GM12892 (cell line): ENCODE measurements at regions not wholly inside any gene's neighbourhood (a gene's known extent, or its start where the extent isn't known, plus 50 kb on each side); places are given as distances from the start of the nearest gene placed in this dataset.
"Not testable (repeated sequence)": the region's sequence is repeated elsewhere in the genome, so short reads cannot be mapped to it uniquely, and the experiment has no call there.

ENCODE experiments used
- DNase-seq: peaks from one replicate; pipeline ENCODE4 v3.0.0; 2011; ENCODE audit not compliant: insufficient read length
- FAIRE-seq: peaks from 2 replicates; lab custom pipeline; 2011; peaks lifted over from hg19 to GRCh38; lab: Jason Lieb, UNC
- POLR2A ChIP-seq: IDR thresholded peaks from 2 replicates; pipeline ENCODE4 v1.6.1; 2011; ENCODE audit warnings: low read depth, low read length, control low read depth
- POLR2AphosphoS5 ChIP-seq: IDR thresholded peaks from 2 replicates; pipeline ENCODE4 v1.6.1; 2011; ENCODE audit warnings: low read depth, low read length, control low read depth
- TAF1 ChIP-seq: IDR thresholded peaks from 2 replicates; pipeline ENCODE4 v1.6.1; 2011; ENCODE audit warnings: low read depth, mild to moderate bottlenecking, control low read depth, low read length, borderline replicate concordance

GRCh38 chr10:28087661-28088351, 88.9 kb upstream of the ODAD2 start:
- FAIRE-seq (no peak), DNase-seq (no peak)
- TF ChIP-seq TAF1 (no peak), POLR2AphosphoS5 (no peak), POLR2A (no peak)

GRCh38 chr10:28085760-28086159, 86.9 kb upstream of the ODAD2 start:
- DNase-seq, FAIRE-seq: not testable (repeated sequence)

- TF ChIP-seq TAF1: no peak
- no peak for TF ChIP-seq POLR2AphosphoS5
- TF ChIP-seq POLR2A: no peak
- DNase-seq: no peak
- no peak for FAIRE-seq
Observed at GRCh38 chr10:28082885-28083284, 84.0 kb upstream of the ODAD2 start.

GRCh38 chr10:28082316-28082715, 83.4 kb upstream of the ODAD2 start:
- TF ChIP-seq POLR2A (no peak), TAF1 (no peak), POLR2AphosphoS5 (no peak)
- no peak for DNase-seq
- no peak for FAIRE-seq

- no peak for FAIRE-seq
- TF ChIP-seq TAF1 (no peak), POLR2AphosphoS5 (no peak), POLR2A (no peak)
- no peak for DNase-seq
Observed at GRCh38 chr10:28077889-28078288, 79.0 kb upstream of the ODAD2 start.

- DNase-seq (no peak), FAIRE-seq (no peak)
- TF ChIP-seq TAF1 (no peak), POLR2AphosphoS5 (no peak), POLR2A (no peak)
Observed at GRCh38 chr10:28075424-28075823, 76.5 kb upstream of the ODAD2 start.

GRCh38 chr10:28072573-28072972, 73.7 kb upstream of the ODAD2 start:
- no peak for FAIRE-seq

GRCh38 chr10:28060031-28060607, 61.2 kb upstream of the ODAD2 start:
- FAIRE-seq (no peak), DNase-seq (no peak)
- no peak for TF ChIP-seq POLR2A
- no peak for TF ChIP-seq TAF1
- no peak for TF ChIP-seq POLR2AphosphoS5

More at GRCh38 chr10:28072573-28072972, 73.7 kb upstream of the ODAD2 start:
- TF ChIP-seq POLR2A: no peak
- TF ChIP-seq TAF1: no peak
- TF ChIP-seq POLR2AphosphoS5: no peak
- DNase-seq: no peak

- DNase-seq (no peak), FAIRE-seq (no peak)
- TF ChIP-seq POLR2A: no peak
- TF ChIP-seq TAF1: no peak
Observed at GRCh38 chr10:28058746-28059145, 59.9 kb upstream of the ODAD2 start.

GRCh38 chr10:28054228-28054860, 55.5 kb upstream of the ODAD2 start:
- DNase-seq (no peak), FAIRE-seq (no peak)
- TF ChIP-seq POLR2AphosphoS5: no peak
- no peak for TF ChIP-seq TAF1
- TF ChIP-seq POLR2A: no peak

GRCh38 chr10:28049286-28049685, 50.4 kb upstream of the ODAD2 start:
- no peak for FAIRE-seq
- TF ChIP-seq TAF1: no peak
- no peak for DNase-seq
